HL-60/S4 (cell line): ENCODE measurements at regions not wholly inside any gene's neighbourhood (a gene's known extent, or its start where the extent isn't known, plus 50 kb on each side); places are given as distances from the start of the nearest gene placed in this dataset.

ENCODE experiments used
- in situ Hi-C: fragments of 300-500 bp; cut with MboI; formaldehyde crosslinking; loops from 2 replicates; pipeline ENCODE4 v1.14.3; 2022; ENCODE audit warnings: low sequenced_read_pairs

DNA sequence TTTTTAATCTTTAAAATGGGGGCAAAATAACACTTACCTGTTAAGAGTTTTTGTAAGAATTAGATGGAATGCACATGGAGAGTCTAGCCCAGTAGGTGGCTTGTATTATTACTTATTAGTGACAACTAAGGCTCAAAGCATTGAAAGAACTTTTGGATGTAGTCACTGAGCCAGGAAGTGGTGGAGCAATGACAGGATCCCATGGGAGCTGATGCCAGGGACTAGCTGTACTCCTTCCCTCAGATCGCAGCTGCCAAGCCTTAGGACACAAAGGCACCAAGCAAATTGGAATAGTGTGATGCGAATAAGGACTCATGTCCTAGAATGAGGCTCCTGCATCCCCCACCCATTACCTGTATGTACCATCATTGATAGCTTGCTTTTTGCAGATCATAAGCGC is 370.4 kb upstream of the RGMA start:
- in situ Hi-C loops, result no loop called here

DNA sequence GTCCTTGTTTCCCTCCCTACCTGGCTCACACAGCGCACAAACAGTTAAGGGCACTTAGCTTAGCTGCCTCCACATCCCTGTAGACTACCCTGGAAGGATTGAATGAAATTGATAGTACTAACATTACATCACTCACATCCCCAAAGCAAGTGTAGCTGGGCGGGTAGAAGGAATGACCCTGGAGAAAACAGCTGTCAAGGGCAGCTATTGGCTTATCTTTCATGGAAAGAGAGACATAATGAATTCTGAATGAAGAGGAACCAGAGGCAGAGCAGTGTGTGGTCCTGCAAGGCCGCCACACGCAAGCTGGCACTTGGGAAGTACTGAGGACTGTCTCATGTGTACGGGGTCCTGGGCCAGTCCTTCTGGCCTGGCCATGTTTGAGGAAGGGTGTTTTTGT is 369.6 kb upstream of the RGMA start:
- in situ Hi-C loops, result no loop called here

- in situ Hi-C loops, result no loop called here
Observed at GRCh38 chr15:93454788-93455187, 365.8 kb upstream of the RGMA start.

GRCh38 chr15:93452537-93453211 is 363.7 kb upstream of the RGMA start:
- in situ Hi-C loops, result no loop called here

DNA sequence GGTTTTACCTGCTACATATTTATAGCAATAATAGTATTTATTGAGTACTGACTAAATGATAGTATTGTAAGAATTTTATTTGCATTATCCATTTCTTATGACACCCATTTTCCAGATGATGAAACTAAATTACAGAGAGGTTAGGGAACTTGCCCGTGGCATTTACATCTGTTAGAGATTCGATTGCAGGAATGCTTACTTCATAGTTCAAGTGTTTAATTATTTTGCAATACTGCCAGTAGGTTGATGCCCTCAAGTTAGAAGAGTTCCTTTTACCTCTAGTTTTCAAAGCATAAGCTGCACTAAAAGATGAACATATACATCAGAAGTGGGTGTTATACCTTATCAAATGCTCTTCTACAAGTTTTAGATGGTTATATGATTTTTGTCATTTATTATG is 362.8 kb upstream of the RGMA start:
- in situ Hi-C loops, result no loop called here

DNA sequence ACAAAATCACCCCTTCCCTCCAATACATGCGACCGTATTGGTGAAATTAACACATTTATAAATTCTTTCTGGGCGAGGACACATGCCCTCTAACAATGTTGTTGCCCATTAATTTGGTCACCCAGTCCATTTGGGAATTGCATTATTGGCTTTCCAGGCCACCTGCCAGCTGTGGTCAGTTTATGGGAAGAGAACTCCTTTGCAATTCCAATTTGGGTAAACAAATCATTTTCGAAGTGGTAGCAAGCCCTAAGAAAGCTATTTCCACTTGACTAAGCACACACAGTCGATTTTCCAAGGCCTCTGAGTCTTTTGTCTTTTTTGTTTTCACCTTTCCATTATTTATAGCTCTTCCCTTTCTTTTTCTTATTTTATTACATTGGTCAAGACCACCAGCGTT is 362.3 kb upstream of the RGMA start:
- in situ Hi-C loops, result no loop called here

- in situ Hi-C loops, result no loop called here
Observed at GRCh38 chr15:93449798-93450197, 360.8 kb upstream of the RGMA start.

DNA sequence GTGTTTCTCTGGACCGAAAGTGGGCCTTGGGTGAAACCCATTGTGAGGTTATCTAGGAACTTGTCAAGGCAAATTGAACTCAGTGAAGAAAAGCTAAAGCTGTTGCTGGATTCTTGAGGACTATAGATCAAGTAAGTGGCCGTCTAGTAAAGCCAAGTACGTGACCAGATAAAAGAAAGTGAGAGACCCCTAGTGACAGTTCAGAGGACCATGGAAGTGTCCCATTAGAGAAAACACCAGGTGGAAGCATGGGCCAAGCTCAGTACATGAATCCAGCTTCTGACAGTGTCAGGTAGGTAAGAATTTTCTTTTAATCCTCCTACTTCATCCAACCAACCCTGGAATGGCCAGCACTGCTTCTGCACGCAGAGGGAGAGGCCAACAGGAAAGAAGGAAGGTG is 349.3 kb upstream of the RGMA start:
- in situ Hi-C loops, result no loop called here

DNA sequence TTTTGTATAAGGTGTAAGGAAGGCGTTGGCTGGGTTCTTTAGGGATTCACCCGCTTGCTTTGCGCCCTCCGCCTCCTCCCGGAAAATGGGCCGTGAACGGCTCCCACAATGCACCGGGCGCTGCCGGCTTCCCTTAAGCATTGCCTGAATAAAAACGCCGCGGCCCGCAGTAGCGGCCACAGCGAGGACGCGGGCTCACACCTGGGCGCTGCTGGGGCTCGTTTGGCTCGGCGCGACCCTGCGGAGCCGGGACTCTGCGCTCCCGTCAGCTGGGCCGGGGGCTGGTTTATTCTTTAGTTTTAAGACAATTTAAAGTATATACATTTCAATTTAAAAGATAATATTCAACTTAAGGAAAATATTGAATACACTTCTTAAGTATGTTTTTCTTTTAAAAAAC is 343.5 kb upstream of the RGMA start:
- in situ Hi-C loops, result no loop called here

- in situ Hi-C loops, result no loop called here
Observed at GRCh38 chr15:93428807-93429351, 339.9 kb upstream of the RGMA start.

DNA sequence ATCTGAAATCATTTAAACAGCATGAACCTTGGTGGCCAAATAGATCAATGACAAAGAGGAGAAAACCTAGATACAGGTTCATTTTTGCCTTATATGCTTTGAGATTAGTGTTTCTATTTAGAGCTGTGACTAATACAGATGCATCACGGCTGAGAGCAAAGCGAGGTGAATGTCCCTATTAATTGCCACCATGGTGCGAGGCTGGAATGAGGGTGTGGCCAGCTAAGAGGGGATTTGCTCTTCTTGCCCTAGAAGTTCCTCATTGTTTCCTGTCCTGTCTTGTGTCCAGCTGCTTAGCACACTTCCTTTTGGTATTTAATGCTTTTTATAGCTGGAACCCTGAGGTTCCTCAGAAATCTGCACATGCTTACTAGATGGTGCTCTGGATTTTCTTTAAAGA is 339.1 kb upstream of the RGMA start:
- in situ Hi-C loops, result no loop called here

GRCh38 chr15:93424131-93424530 is 335.1 kb upstream of the RGMA start:
- in situ Hi-C loops, result no loop called here

DNA sequence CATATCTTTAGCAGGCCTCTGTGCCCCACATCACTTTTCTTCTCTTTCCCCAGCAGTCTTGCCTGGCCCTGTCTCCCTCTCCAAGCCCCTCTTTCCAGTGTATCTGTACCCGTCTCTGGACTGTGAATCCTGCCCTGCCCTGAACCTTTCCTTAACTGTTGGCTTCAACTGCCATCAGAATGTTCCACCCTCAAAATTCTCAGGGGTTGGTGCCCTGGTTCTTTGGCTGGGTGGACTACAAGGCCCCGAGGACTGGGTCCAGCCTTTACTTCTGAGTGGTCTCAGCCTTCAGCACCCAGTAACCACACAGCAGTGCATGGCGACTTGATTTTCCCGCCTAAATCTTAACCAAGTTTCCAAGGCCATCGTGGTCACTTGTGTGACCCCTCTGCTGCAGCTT is 333.5 kb upstream of the RGMA start:
- in situ Hi-C loops, result no loop called here

GRCh38 chr15:93420477-93420876 is 331.5 kb upstream of the RGMA start:
- in situ Hi-C loops, result no loop called here

DNA sequence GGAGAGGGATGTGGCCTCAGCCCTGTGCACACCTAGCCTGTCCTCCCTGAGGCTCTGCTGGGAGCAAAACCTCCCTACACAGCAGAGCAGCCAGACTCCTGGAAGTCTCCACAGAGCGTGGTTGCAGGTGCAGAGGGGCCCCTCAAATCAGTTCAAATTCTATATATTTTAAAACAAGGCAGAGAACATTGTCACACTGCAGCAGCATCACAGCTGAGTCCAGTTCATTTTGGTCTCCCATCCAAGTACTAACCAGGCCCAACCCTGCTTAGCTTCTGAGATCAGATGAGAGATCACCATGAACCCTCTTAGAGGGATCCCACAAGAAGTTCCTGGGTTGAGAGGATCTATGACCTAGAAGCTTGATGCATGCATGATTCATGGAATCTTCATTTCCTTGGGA is 331.0 kb upstream of the RGMA start:
- in situ Hi-C loops, result no loop called here

- in situ Hi-C loops, result no loop called here
Observed at GRCh38 chr15:93418566-93418965, 329.6 kb upstream of the RGMA start.

DNA sequence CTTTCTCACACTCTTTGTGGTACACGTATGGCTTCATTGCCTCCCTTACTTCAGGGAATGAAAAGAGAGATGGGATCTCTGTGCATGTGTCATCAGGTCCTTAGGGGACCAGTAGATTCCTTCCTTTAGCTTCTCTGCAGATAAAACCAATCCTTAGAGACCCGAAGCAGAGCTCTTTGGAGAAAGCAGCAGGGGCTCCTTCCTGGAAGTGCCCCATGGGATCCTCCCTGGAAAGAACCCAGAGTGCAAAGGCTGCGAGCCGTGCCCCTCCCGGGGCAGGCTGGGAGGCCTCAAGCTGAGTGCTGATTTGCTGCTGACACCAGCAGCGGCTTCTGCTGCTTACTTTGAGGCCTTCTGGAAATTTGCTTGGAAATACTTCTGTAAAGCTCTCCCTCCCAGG is 328.6 kb upstream of the RGMA start:
- in situ Hi-C loops, result no loop called here

GRCh38 chr15:93417156-93417555 is 328.1 kb upstream of the RGMA start:
- in situ Hi-C loops, result no loop called here

- in situ Hi-C loops, result no loop called here
Observed at GRCh38 chr15:93415576-93415975, 326.6 kb upstream of the RGMA start.

DNA sequence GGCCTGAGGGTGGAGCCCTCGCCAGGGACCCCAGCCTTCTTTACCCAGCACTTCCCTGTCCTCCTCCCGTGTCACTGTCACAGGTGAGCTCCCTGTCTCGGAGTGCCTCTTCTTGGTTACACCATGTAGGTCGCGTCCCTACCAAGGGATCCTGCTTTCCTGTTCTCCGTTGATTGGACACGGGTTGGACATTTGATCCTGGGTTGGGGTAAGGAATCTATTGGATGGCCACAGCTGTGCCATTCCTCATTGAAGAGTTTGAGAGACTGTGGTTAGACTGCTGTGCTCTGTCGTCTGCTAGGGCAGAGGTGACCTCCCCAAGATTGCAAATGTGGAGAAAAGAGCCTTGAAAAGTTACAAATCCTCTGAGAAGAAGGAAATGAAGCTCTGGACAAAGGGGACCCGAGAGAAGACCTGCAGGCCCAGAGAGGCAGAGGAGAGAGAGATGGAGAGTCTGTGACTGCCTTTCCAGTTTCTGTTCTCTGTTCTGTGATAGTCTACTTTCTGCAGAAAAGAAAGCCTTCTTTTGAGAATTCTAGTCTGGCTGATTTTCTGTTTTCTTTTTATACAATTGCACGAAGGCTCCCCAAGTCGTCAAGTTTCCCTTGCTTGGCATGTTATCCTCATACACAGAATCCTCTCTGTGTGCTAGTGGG is 325.7 kb upstream of the RGMA start:
- in situ Hi-C loops, result no loop called here

DNA sequence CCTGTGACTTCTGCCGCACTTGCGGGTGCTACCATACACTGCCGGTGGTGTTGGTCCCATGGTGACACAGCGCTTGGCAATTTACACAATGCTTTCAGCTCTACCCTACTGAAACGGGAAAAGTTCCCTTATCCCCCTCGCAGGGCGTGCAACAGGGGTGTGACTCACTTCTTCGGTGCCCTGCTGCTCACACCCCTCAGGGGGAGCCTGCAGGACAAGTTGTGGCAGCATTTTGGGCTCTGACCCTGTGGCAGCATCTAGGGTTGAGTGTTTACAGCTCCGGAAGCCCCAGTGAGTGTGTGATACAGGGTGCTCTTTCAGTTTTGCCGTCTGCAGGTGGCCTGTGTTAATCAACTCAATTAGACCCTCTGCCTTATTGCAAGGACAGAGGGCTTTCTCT is 324.7 kb upstream of the RGMA start:
- in situ Hi-C loops, result no loop called here

DNA sequence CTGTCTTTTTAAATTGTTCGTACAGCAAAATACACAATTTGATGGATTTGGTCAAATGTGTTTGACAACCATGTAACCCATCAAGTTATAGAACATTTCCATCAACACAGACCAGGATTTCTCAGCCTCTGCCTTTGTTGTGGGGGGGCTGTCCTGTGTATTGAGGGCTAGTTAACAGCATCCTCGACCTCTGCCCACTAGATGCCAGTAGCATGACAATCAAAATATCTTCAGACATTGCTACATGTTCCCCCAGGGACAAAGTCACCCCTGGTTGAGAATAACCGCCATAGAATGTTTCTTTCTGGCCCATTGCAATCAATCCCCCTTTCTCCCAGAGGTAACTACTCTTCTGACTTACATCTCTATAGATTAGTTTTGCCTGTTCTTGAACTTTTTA is 310.1 kb upstream of the RGMA start:
- in situ Hi-C loops, result no loop called here

GRCh38 chr15:93389211-93389610 is 300.2 kb upstream of the RGMA start:
- in situ Hi-C loops, result no loop called here
